Osteocyte (in vitro differentiated cells): ENCODE measurements at regions not wholly inside any gene's neighbourhood (a gene's known extent, or its start where the extent isn't known, plus 50 kb on each side); places are given as distances from the start of the nearest gene placed in this dataset.

Experiments
- DNase-seq: peaks from one replicate; pipeline ENCODE4 v3.0.0; 2021; ENCODE audit warnings: mixed read lengths; ENCODE audit not compliant: unreplicated experiment; ENCODE audit errors: extremely low spot score
- H3K27ac Mint-ChIP-seq: one replicate; pipeline ENCODE4 v1.8.0; 2021; ENCODE audit warnings: mild to moderate bottlenecking, mixed read lengths; ENCODE audit not compliant: unreplicated experiment
- H3K27me3 Mint-ChIP-seq: one replicate; pipeline ENCODE4 v1.8.0; 2021; ENCODE audit warnings: mixed read lengths; ENCODE audit not compliant: unreplicated experiment
- H3K36me3 Mint-ChIP-seq: one replicate; pipeline ENCODE4 v1.8.0; 2021; ENCODE audit warnings: mixed read lengths; ENCODE audit not compliant: unreplicated experiment
- H3K4me1 Mint-ChIP-seq: one replicate; pipeline ENCODE4 v1.8.0; 2021; ENCODE audit warnings: mixed read lengths; ENCODE audit not compliant: unreplicated experiment
- H3K4me3 Mint-ChIP-seq: one replicate; pipeline ENCODE4 v1.8.0; 2021; ENCODE audit warnings: mild to moderate bottlenecking, moderate library complexity, mixed read lengths; ENCODE audit not compliant: unreplicated experiment
- H3K9me3 Mint-ChIP-seq: one replicate; pipeline ENCODE4 v1.8.0; 2021; ENCODE audit warnings: mixed read lengths; ENCODE audit not compliant: unreplicated experiment
- CTCF ChIP-seq: fragments of 200-600 bp; sonication (generic); IDR thresholded peaks from 2 replicates; pipeline ENCODE4 v1.5.0; 2021; ENCODE audit warnings: antibody characterized with exemption, mild to moderate bottlenecking, moderate library complexity

- H3K4me3 Mint-ChIP-seq = no peak overlapping the region
- no peak for TF ChIP-seq CTCF
- peaks cover 14% of the 10 kb centered on the region for H3K4me1 Mint-ChIP-seq
- no peak overlapping the region for H3K27ac Mint-ChIP-seq
- H3K36me3 Mint-ChIP-seq = peaks cover 1% of the 10 kb centered on the region
- no peaks in the 10 kb centered on the region for H3K27me3 Mint-ChIP-seq
- H3K9me3 Mint-ChIP-seq = peaks cover 6% of the 10 kb centered on the region
- no peak for DNase-seq
Observed at GRCh38 chr21:28740125-28740524, 252.6 kb downstream of the LTN1 start.

GRCh38 chr21:28738882-28739281 is 253.8 kb downstream of the LTN1 start:
- Mint-ChIP-seq H3K9me3 (peaks cover 6% of the 10 kb centered on the region), H3K4me3 (no peak overlapping the region), H3K4me1 (peaks cover 14% of the 10 kb centered on the region), H3K36me3 (peaks cover 1% of the 10 kb centered on the region), H3K27ac (no peak overlapping the region), H3K27me3 (no peaks in the 10 kb centered on the region)
- no peak for TF ChIP-seq CTCF
- DNase-seq = no peak

GRCh38 chr21:28738420-28738704 is 254.3 kb downstream of the LTN1 start:
- Mint-ChIP-seq H3K36me3 (peaks cover 1% of the 10 kb centered on the region), H3K4me3 (no peak overlapping the region), H3K27me3 (no peaks in the 10 kb centered on the region), H3K27ac (no peak overlapping the region), H3K9me3 (peaks cover 6% of the 10 kb centered on the region), H3K4me1 (peaks cover 14% of the 10 kb centered on the region)
- no peak for TF ChIP-seq CTCF
- DNase-seq = no peak

- TF ChIP-seq CTCF = no peak
- Mint-ChIP-seq H3K4me1 (peaks cover 14% of the 10 kb centered on the region), H3K27ac (no peak overlapping the region), H3K36me3 (peaks cover 1% of the 10 kb centered on the region), H3K4me3 (no peak overlapping the region), H3K9me3 (peaks cover 6% of the 10 kb centered on the region), H3K27me3 (no peaks in the 10 kb centered on the region)
- no peak for DNase-seq
Observed at GRCh38 chr21:28737674-28738419, 254.8 kb downstream of the LTN1 start.

GRCh38 chr21:28734522-28735175 is 258.0 kb downstream of the LTN1 start:
- no peak for DNase-seq
- TF ChIP-seq CTCF = no peak
- Mint-ChIP-seq H3K4me1 (peaks cover 11% of the 10 kb centered on the region), H3K27ac (no peak overlapping the region), H3K9me3 (peaks cover 6% of the 10 kb centered on the region), H3K4me3 (no peak overlapping the region), H3K27me3 (no peaks in the 10 kb centered on the region), H3K36me3 (no peaks in the 10 kb centered on the region)
